ENCODE measurements at regions not wholly inside any gene's neighbourhood (a gene's known extent, or its start where the extent isn't known, plus 50 kb on each side); places are given as distances from the start of the nearest gene placed in this dataset.
A peak's percentile ranks its signal among the peaks of the same experiment; 100 is the strongest.
"Not testable (repeated sequence)": the region's sequence is repeated elsewhere in the genome, so short reads cannot be mapped to it uniquely, and the experiment has no call there.

GRCh38 chr4:62709618-62710252 is 1509.6 kb downstream of the ADGRL3 start:
- peak; percentile 3 to 4 for DNase-seq (ENCODE audit: low read depth in 2 of 2)

GRCh38 chr4:62706423-62706822 is 1506.3 kb downstream of the ADGRL3 start:
- DNase-seq (ENCODE audit: low read depth in 2 of 2): no peak

GRCh38 chr4:62683799-62684566 is 1483.9 kb downstream of the ADGRL3 start:
- no peak for DNase-seq (ENCODE audit: low read depth in 2 of 2)

GRCh38 chr4:62676962-62677361 is 1476.8 kb downstream of the ADGRL3 start:
- DNase-seq (ENCODE audit: low read depth in 2 of 2): no peak

- peak in 1 of 2 experiments; percentile 0 for DNase-seq (ENCODE audit: low read depth in 2 of 2)
Observed at GRCh38 chr4:62670514-62670913, 1470.4 kb downstream of the ADGRL3 start.

- DNase-seq (ENCODE audit: low read depth in 2 of 2): no peak
Observed at GRCh38 chr4:62661821-62662220, 1461.7 kb downstream of the ADGRL3 start.

- DNase-seq (ENCODE audit: low read depth in 2 of 2): no peak
Observed at GRCh38 chr4:62656006-62656405, 1455.9 kb downstream of the ADGRL3 start.

GRCh38 chr4:62644372-62644771 is 1444.2 kb downstream of the ADGRL3 start:
- DNase-seq (ENCODE audit: low read depth in 2 of 2): peak; percentile 1 to 2

- peak; percentile 7 to 9 for DNase-seq (ENCODE audit: low read depth in 2 of 2)
Observed at GRCh38 chr4:62640296-62640695, 1440.2 kb downstream of the ADGRL3 start.

GRCh38 chr4:62627671-62628070 is 1427.5 kb downstream of the ADGRL3 start:
- DNase-seq (ENCODE audit: low read depth in 2 of 2): no peak

GRCh38 chr4:62627141-62627540 is 1427.0 kb downstream of the ADGRL3 start:
- DNase-seq (ENCODE audit: low read depth in 2 of 2): no peak

- no peak for DNase-seq (ENCODE audit: low read depth in 2 of 2)
Observed at GRCh38 chr4:62622089-62622488, 1422.0 kb downstream of the ADGRL3 start.

GRCh38 chr4:62619971-62620370 is 1419.8 kb downstream of the ADGRL3 start:
- DNase-seq (ENCODE audit: low read depth in 2 of 2): no peak

- no peak for DNase-seq (ENCODE audit: low read depth in 2 of 2)
Observed at GRCh38 chr4:62618042-62618441, 1417.9 kb downstream of the ADGRL3 start.

- no peak for DNase-seq (ENCODE audit: low read depth in 2 of 2)
Observed at GRCh38 chr4:62601737-62602136, 1401.6 kb downstream of the ADGRL3 start.

GRCh38 chr4:62595265-62595664 is 1395.1 kb downstream of the ADGRL3 start:
- not testable (repeated sequence) for DNase-seq (ENCODE audit: low read depth in 2 of 2)

- DNase-seq (ENCODE audit: low read depth in 2 of 2): no peak
Observed at GRCh38 chr4:62591756-62592155, 1391.6 kb downstream of the ADGRL3 start.

GRCh38 chr4:62588671-62589070 is 1388.5 kb downstream of the ADGRL3 start:
- DNase-seq (ENCODE audit: low read depth in 2 of 2): no peak

- DNase-seq (ENCODE audit: low read depth in 2 of 2): no peak
Observed at GRCh38 chr4:62571494-62571893, 1371.4 kb downstream of the ADGRL3 start.

GRCh38 chr4:62560858-62561257 is 1360.7 kb downstream of the ADGRL3 start:
- DNase-seq (ENCODE audit: low read depth in 2 of 2): no peak

GRCh38 chr4:62550121-62550520 is 1350.0 kb downstream of the ADGRL3 start:
- no peak for DNase-seq (ENCODE audit: low read depth in 2 of 2)

GRCh38 chr4:62549601-62550000 is 1349.5 kb downstream of the ADGRL3 start:
- no peak for DNase-seq (ENCODE audit: low read depth in 2 of 2)

GRCh38 chr4:62548765-62549164 is 1348.6 kb downstream of the ADGRL3 start:
- no peak for DNase-seq (ENCODE audit: low read depth in 2 of 2)
